ENCODE measurements at regions not wholly inside any gene's neighbourhood (a gene's known extent, or its start where the extent isn't known, plus 50 kb on each side); places are given as distances from the start of the nearest gene placed in this dataset.
"Not testable (repeated sequence)": the region's sequence is repeated elsewhere in the genome, so short reads cannot be mapped to it uniquely, and the experiment has no call there.

GRCh38 chrX:41003506-41004270, 81.6 kb upstream of the USP9X start:
- no peak for DNase-seq (ENCODE audit: low read depth in 2 of 2)

GRCh38 chrX:41005445-41005992, 79.7 kb upstream of the USP9X start:
- no peak for DNase-seq (ENCODE audit: low read depth in 2 of 2)

DNA sequence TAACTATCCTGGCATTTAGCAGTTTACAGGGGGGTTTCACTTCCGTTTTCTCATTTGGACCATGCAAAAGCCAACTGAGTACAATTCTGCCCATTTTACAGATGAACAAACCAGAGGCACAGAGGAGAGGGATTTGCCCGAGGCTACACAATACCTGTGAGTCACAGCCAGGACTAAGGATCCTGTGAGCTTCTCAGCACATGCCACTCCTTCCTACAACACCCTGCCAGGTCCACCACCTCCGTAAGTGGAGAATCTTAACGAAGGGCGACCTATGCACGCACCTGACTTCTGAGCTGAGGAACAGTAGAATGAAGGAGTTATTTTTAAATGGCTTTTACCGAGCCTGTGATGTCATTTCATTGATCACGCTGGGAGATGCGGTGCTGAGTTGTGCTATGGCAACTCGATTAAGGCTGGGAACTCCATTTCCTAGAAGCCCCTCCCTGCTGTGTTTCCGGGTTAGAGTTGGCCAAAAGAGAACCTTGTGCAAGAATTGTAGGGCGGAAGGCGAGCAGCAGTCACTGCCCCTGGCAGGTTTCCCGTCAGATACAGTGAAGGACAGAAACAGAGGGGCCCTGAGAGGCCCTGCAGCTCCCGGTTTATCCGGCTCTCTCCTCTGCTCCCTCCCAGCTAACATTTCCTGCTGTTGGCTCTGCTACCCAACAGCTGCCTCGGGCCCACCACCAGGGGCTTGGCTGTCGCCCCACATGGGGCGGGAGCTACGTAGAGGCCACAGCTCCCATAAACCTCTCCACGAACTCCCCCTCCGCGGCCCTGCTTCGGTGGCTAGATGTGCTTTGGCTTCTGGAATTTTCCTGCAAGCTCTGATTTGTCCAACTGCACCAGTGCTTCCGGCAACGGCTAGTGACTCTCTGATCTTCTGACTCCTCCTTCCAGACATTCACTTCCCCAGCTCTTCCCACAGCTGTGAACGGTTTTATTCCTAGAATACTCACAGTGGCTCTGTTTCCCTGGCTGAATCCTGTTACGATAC, 75.1 kb upstream of the USP9X start:
- DNase-seq (ENCODE audit: low read depth in 2 of 2), result peak; percentile 5 to 10

DNA sequence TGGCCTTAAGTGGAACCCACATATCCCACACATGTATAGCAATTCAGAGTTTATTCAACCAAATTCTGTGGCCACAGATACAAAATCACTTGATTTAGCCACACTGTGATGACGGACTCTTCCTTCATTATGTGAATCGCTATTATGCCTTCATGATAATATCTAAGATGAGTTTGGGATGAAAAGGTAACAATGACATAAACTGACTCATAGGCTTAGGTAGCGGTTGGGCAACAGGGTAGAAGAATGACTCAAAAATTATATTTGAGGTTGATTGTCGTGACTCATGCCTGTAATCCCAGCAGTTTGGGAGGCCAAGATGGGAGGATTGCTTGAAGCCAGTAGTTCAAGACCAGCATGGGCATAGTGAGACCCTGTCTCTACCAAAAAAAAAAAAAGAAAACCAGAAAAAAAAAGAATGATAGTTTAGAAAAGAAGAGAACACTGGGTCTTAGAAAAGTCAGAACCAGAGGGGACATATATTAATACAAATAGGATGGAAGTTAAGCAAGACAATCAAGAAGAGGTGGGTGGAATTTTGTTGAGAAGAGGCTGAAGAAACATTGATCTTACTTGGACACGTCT, 70.4 kb upstream of the USP9X start:
- no peak for DNase-seq (ENCODE audit: low read depth in 2 of 2)

DNA sequence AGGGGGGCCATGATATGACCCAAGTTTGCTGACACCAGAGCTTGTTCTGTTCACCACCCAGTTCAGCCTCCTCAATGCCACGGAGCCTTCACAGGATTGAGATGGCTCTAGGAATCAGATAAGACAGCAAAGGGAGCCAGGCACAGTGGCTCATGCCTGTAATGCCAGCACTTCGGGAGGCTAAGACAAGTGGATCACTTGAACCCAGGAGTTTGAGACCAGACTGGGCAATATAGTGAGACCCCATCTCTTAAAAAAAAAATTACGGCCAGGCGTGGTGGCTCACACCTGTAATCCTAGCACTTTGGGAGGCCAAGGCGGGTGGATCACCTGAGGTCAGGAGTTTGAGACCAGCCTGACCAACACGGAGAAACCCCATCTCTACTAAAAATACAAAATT, 67.5 kb upstream of the USP9X start:
- not testable (repeated sequence) for DNase-seq (ENCODE audit: low read depth in 2 of 2)

GRCh38 chrX:41018391-41019040, 66.7 kb upstream of the USP9X start:
- DNase-seq (ENCODE audit: low read depth in 2 of 2), result not testable (repeated sequence)

DNA sequence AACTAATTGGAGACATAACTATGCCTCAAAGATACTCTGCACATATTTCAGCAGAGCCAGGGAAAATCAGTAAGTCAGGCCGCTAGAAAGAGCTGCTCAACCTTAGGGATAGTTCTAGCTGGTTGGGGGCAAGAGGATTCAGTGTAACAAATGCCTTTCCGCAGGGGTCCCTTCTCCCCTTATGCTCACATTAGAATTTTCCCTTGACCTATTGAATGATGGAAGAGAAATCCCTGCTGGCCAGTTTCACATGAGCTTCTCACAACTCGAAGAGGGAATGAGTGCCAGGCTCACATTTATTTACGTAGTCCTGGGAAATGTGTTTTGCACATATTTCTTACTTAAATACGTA, 66.2 kb upstream of the USP9X start:
- no peak for DNase-seq (ENCODE audit: low read depth in 2 of 2)

GRCh38 chrX:41022566-41022965, 62.7 kb upstream of the USP9X start:
- no peak for DNase-seq (ENCODE audit: low read depth in 2 of 2)

DNA sequence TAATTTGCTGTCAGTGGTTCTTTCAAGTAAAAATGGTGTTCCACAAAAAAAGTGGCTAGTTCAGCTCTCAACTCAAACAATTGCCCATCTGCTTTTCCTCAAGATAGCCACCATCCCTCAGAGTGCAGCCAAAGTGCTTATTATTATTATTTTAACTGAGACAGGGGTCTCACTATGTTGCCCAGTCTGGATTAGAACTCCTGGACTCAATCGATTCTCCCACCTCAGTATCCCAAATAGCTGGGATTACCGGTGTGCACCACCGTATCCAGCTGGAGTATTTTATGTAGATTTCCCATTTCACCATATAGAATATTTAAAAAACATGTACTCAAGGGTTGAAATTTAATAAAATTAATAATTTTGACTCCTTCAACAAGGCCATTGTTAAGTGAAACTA, 62.1 kb upstream of the USP9X start:
- no peak for DNase-seq (ENCODE audit: low read depth in 2 of 2)

DNA sequence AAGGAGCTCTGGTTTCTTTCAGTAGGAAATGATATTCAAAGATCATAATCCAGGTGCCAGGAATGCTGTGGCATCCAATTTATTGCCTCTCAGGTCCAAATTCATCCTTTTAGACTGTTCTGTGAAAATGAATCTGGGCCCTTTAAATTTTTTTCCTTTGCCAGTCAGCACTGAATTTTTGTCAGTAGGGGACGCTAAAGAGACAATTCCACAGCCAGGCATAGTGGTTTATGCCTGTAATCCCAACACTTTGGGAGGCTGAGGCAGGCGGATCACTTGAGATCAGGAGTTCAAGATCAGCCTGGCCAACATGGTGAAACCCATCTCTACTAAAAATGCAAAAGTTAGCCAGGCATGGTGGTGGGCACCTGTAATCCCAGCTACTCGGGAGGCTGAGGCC, 60.9 kb upstream of the USP9X start:
- not testable (repeated sequence) for DNase-seq (ENCODE audit: low read depth in 2 of 2)

- no peak for DNase-seq (ENCODE audit: low read depth in 2 of 2)
Observed at GRCh38 chrX:41024755-41025154, 60.5 kb upstream of the USP9X start.

DNA sequence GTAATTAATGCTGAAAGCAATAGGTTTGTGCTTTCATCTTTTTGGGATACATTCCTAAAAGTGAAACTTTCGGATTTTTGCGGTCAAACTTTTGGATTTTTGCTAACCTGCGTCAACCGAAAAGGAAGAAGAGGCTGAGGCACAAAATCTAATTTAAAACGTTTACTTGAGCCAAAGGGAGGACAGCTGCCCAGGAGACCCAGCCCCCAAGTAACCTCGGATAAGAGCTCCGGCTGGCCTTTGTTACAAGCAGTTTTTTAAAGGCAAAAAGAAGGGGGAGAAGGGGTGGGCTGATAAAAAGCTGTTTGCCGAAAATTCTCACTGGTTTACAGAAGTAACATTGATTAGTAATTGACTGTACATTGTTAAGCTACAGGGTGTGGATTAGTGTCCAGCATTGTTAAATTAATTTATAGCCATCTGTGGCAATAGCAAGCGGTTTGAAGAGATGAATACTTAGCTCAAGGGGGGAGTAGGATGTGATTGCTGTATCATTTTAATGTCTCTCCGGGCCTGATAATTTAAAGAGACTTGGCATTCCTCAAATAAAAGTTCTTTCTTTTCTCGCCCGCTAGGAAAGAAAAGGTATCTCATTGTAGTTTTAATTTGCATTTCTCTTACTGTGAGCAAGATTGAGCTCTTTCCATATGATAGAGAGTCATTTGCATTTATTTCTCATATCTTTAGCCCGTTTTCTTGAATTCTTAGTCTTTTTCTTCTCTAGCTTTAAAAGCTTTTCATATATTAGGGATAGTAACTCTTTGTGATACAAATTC, 59.1 kb upstream of the USP9X start:
- DNase-seq (ENCODE audit: low read depth in 2 of 2), result no peak

DNA sequence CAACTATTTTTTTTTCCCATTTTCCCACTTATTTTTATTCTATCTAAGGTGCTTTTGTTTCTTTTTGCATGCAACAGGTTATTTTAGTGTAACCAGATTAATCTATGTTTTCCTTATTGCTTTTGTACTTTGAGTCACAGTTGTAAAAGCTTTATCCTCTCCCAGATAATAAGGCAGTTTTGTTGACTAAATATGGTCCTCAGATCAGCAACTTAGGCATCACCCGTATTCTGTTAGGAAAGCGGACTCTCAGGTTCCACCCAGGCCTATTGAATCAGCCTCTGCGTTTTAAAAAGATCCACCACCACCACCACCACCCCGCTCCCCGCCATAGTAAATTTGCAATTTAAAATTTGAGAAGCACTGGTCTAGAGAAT, 58.6 kb upstream of the USP9X start:
- no peak for DNase-seq (ENCODE audit: low read depth in 2 of 2)

- no peak for DNase-seq (ENCODE audit: low read depth in 2 of 2)
Observed at GRCh38 chrX:41029332-41029731, 55.9 kb upstream of the USP9X start.

DNA sequence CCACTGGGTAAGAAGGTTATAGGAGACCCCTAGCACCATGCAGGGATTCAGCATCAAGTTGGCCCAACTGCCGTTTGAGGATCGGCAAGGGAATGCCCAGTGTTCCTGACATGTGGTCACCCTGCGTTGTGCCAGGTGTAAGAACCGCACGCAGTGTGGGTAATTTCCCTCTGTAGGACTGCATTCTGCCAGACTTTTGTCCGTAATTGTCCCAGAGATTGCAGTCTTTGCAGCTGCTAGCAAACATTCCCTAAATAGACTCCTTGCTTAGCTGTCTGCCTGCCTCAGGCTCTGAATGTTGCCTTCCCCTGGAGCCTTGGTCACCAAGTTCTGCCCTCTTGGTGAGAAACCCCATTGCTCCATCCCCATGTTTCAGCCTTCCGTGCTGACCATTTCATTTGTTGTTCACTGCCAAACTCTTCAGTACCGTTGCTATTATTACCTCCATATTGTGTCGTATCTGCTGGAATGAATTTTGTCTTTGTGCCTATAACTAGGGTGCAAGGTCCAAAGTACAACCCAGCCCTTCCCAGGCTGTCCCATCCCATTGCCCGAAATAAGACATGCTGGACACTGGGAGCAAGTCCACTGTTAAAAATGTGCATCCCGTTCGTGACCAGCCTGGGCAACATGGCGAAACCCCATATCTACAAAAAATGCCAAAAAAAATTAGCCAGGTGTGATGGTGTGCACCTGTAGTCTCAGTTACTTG, 53.8 kb upstream of the USP9X start:
- no peak for DNase-seq (ENCODE audit: low read depth in 2 of 2)

DNA sequence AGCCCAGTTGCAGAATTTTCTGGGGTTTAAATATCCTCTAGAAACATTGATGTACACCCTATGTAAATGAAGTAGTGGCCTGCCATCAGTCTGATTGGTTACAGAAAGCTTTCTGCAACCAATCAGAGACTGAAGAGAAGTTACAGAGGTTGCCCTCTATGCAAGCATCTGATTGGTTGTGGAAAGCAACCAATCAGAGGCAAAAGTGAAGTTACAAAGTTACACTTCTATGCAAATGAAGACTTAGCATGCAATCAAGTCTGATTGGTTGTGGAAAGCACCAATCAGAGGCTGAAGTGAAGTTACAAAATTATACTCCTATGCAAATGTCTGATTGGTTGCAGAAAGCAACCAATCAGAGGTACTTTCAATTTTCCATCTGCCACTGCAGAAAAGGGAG, 51.9 kb upstream of the USP9X start:
- DNase-seq (ENCODE audit: low read depth in 2 of 2), result no peak

DNA sequence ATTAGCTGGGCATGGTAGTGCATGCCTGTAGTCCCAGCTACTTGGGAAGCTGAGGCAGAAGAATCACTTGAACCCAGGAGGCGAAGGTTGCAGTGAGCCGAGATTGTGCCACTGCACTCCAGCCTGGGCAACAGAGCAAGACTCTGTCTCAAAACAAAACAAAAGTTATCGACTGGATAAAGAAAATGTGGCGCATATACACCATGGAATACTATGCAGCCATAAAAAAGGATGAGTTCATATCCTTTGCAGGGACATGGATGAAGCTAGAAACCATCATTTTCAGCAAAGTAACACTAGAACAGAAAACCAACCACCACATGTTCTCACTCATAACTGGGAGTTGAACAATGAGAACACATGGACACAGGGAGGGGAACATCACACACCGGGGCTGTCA, 50.3 kb upstream of the USP9X start:
- not testable (repeated sequence) for DNase-seq (ENCODE audit: low read depth in 2 of 2)
